GM23338 (cell line): ENCODE measurements at regions not wholly inside any gene's neighbourhood (a gene's known extent, or its start where the extent isn't known, plus 50 kb on each side); places are given as distances from the start of the nearest gene placed in this dataset.

Source experiments
- ATAC-seq: fragments of 200-7000 bp; cut with Tn5 transposase; 3 replicates; pipeline ENCODE4 v1.9.1; 2020
- DNase-seq: peaks from one replicate; pipeline ENCODE4 v3.0.0-alpha.2; 2015; ENCODE audit warnings: low spot score
- H2AFZ ChIP-seq: fragments of 200-600 bp; sonication (generic); 2 replicates; pipeline ENCODE4 v1.8.0; 2016; ENCODE audit warnings: antibody characterized with exemption, mild to moderate bottlenecking, moderate library complexity
- H3F3A ChIP-seq: fragments of 200-600 bp; sonication (generic); replicated peaks from 2 replicates; pipeline ENCODE4 v1.8.0; 2017; ENCODE audit warnings: antibody characterized with exemption, mixed run types, low read depth
- H3K27ac ChIP-seq: fragments of 200-600 bp; sonication (generic); 2 replicates; pipeline ENCODE4 v1.6.1; 2016; ENCODE audit warnings: low read depth
- H3K27me3 ChIP-seq: fragments of 200-600 bp; sonication (generic); 2 replicates; pipeline ENCODE4 v1.8.0; 2016; ENCODE audit warnings: mild to moderate bottlenecking, mixed run types, moderate library complexity; ENCODE audit not compliant: insufficient read depth
- H3K36me3 ChIP-seq: fragments of 200-600 bp; sonication (generic); 2 replicates; pipeline ENCODE4 v1.8.0; 2016; ENCODE audit warnings: mild to moderate bottlenecking; ENCODE audit not compliant: insufficient read depth
- H3K4me1 ChIP-seq: fragments of 200-600 bp; sonication (generic); 2 replicates; pipeline ENCODE4 v1.8.0; 2016; ENCODE audit warnings: mild to moderate bottlenecking, moderate library complexity; ENCODE audit not compliant: insufficient read depth
- H3K4me2 ChIP-seq: fragments of 200-600 bp; sonication (generic); 2 replicates; pipeline ENCODE4 v1.7.1; 2017; ENCODE audit warnings: mixed run types
- H3K4me3 ChIP-seq: fragments of 200-600 bp; sonication (generic); 2 replicates; pipeline ENCODE4 v1.6.1; 2016; ENCODE audit warnings: mixed run types
- H3K79me2 ChIP-seq: fragments of 200-600 bp; sonication (generic); replicated peaks from 2 replicates; pipeline ENCODE4 v1.8.0; 2017; ENCODE audit warnings: mild to moderate bottlenecking; ENCODE audit not compliant: insufficient read depth
- H3K9me2 ChIP-seq: fragments of 200-600 bp; sonication (generic); 2 replicates; pipeline ENCODE4 v1.8.0; 2017; ENCODE audit not compliant: insufficient read depth
- H4K20me1 ChIP-seq: fragments of 200-600 bp; sonication (generic); replicated peaks from 2 replicates; pipeline ENCODE4 v1.8.0; 2017; ENCODE audit warnings: mild to moderate bottlenecking; ENCODE audit not compliant: insufficient read depth
- H3K27ac Mint-ChIP-seq: 2 replicates; pipeline ENCODE4 v1.8.0; 2020; ENCODE audit warnings: inconsistent platforms, mild to moderate bottlenecking, moderate library complexity, mixed read lengths
- H3K27me3 Mint-ChIP-seq: 3 replicates; pipeline ENCODE4 v1.8.0; 2022; ENCODE audit warnings: low read depth, mild to moderate bottlenecking, moderate library complexity, mixed read lengths, inconsistent platforms; ENCODE audit not compliant: insufficient read depth, poor library complexity
- H3K36me3 Mint-ChIP-seq: 3 replicates; pipeline ENCODE4 v1.8.0; 2021; ENCODE audit warnings: low read depth, mild to moderate bottlenecking, inconsistent platforms, moderate library complexity, mixed read lengths
- H3K4me1 Mint-ChIP-seq: 3 replicates; pipeline ENCODE4 v1.8.0; 2020; ENCODE audit warnings: mild to moderate bottlenecking, inconsistent platforms, mixed read lengths
- H3K4me3 Mint-ChIP-seq: 3 replicates; pipeline ENCODE4 v1.8.0; 2021; ENCODE audit warnings: moderate library complexity, mild to moderate bottlenecking, inconsistent platforms, mixed read lengths
- H3K9me3 Mint-ChIP-seq: 3 replicates; pipeline ENCODE4 v1.8.0; 2020; ENCODE audit warnings: moderate library complexity, mild to moderate bottlenecking, inconsistent platforms, mixed read lengths
- CREB1 ChIP-seq: fragments of 250-450 bp; sonication (Bioruptor Pico); IDR thresholded peaks from 2 replicates; pipeline ENCODE4 v1.5.0; 2020; ENCODE audit warnings: low read depth, mild to moderate bottlenecking, moderate library complexity
- CTCF ChIP-seq, 2 experiments: fragments of 200-600 bp in 1 of 2; sonication (generic) in 1 of 2; conservative IDR thresholded peaks; 2 replicates each; pipeline versions ENCODE4 v1.5.1 to v1.6.1; 2016 to 2017; ENCODE audit warnings: antibody characterized with exemption in 2 of 2, low read depth in 2 of 2, mild to moderate bottlenecking in 2 of 2, moderate library complexity in 1 of 2
- ETS1 ChIP-seq: IDR thresholded peaks from 2 replicates; pipeline ENCODE4 v1.6.1; 2016; ENCODE audit warnings: antibody characterized with exemption
- EZH2 ChIP-seq: fragments of 200-600 bp; sonication (generic); IDR thresholded peaks from one replicate; pipeline ENCODE4 v1.8.0; 2017; ENCODE audit warnings: antibody characterized with exemption, mild to moderate bottlenecking, low read depth; ENCODE audit not compliant: unreplicated experiment
- EZH2phosphoT487 ChIP-seq: fragments of 200-600 bp; sonication (generic); IDR thresholded peaks from one replicate; pipeline ENCODE4 v1.8.1; 2018; ENCODE audit warnings: antibody characterized with exemption; ENCODE audit not compliant: unreplicated experiment
- NANOG ChIP-seq: IDR thresholded peaks from 2 replicates; pipeline ENCODE4 v1.6.1; 2016; ENCODE audit warnings: antibody characterized with exemption, borderline replicate concordance
- POLR2AphosphoS5 ChIP-seq: IDR thresholded peaks from 2 replicates; pipeline ENCODE4 v1.6.1; 2016; ENCODE audit warnings: antibody characterized with exemption, low read depth
- STAT1 ChIP-seq: IDR thresholded peaks from one replicate; pipeline ENCODE4 v1.6.1; 2016; ENCODE audit warnings: antibody characterized with exemption; ENCODE audit not compliant: unreplicated experiment
- ZNF114 ChIP-seq: fragments of 250-450 bp; sonication (Bioruptor Pico); IDR thresholded peaks from 2 replicates; pipeline ENCODE4 v1.5.0; 2020; ENCODE audit warnings: mild to moderate bottlenecking, moderate library complexity
- ZNF331 ChIP-seq: fragments of 250-450 bp; sonication (Bioruptor Pico); IDR thresholded peaks from 2 replicates; pipeline ENCODE4 v1.5.0; 2020; ENCODE audit warnings: low read depth, mild to moderate bottlenecking, moderate library complexity
- ZNF462 ChIP-seq: fragments of 250-450 bp; sonication (Bioruptor Pico); IDR thresholded peaks from 2 replicates; pipeline ENCODE4 v1.5.0; 2020; ENCODE audit warnings: mild to moderate bottlenecking, moderate library complexity

DNA sequence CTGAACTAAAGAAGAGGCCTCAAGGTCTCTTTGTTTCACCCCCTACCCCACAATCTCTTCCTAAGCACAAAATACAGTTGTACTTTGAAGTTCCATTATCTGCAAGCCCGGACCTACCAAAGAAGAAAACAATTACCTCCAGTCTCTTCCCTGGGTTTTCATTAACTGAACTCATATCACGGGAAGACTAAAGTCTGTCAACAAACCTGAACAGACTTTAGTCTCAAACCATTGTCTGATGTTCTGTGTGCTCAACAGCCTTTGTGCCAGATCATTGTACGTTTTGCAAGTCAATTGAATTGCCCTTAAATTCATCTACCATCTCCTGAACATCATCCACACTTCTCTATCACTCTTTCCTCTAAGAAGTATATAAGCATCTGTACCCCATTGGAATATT, 1021.9 kb upstream of the CDH2 start:
- no peaks in the 10 kb centered on the region for H3K79me2 ChIP-seq
- TF ChIP-seq ZNF114 (CRISPR knock-in tag) (no peak), ETS1 (no peak), STAT1 (no peak), CREB1 (CRISPR knock-in tag) (no peak), ZNF331 (no peak), EZH2 (no peak), ZNF462 (CRISPR knock-in tag) (no peak), CTCF (conservative IDR thresholded peaks at IDR 0.05; ENCODE audit: low read depth in 2 of 2) (no peak), POLR2AphosphoS5 (no peak), NANOG (no peak), EZH2phosphoT487 (no peak)
- no peaks in the 10 kb centered on the region for H4K20me1 ChIP-seq
- no peaks in the 10 kb centered on the region for H3K4me1 Mint-ChIP-seq
- H3K9me3 Mint-ChIP-seq, result no peaks in the 10 kb centered on the region
- H3F3A ChIP-seq, result no peaks in the 10 kb centered on the region
- no peaks in the 10 kb centered on the region for H3K36me3 ChIP-seq
- ATAC-seq (no peak), DNase-seq (no peak)
- H3K4me1 ChIP-seq, result no peaks in the 10 kb centered on the region
- peaks cover 10% of the 10 kb centered on the region for H3K9me2 ChIP-seq
- no peak overlapping the region for H3K4me3 Mint-ChIP-seq
- H3K27ac ChIP-seq, result no peak overlapping the region
- H3K36me3 Mint-ChIP-seq, result no peaks in the 10 kb centered on the region
- H3K27me3 ChIP-seq, result no peaks in the 10 kb centered on the region
- no peak overlapping the region for H2AFZ ChIP-seq
- no peaks in the 10 kb centered on the region for H3K27me3 Mint-ChIP-seq
- H3K27ac Mint-ChIP-seq, result no peak overlapping the region
- H3K4me2 ChIP-seq, result no peak overlapping the region
- no peak overlapping the region for H3K4me3 ChIP-seq
